ENCODE measurements at regions not wholly inside any gene's neighbourhood (a gene's known extent, or its start where the extent isn't known, plus 50 kb on each side); places are given as distances from the start of the nearest gene placed in this dataset.

- DNase-seq: no peak
These were observed 240.0 kb downstream of the MIAT start for GRCh38 chr22:26897384-26897783.

- peak; percentile 51 for DNase-seq
These were observed 241.7 kb downstream of the MIAT start for GRCh38 chr22:26898946-26899605.

- DNase-seq: no peak
These were observed 243.4 kb downstream of the MIAT start for GRCh38 chr22:26900787-26901186.

GRCh38 chr22:26901198-26901816 lies 243.9 kb downstream of the MIAT start:
- no peak for DNase-seq

GRCh38 chr22:26902401-26903029 lies 245.1 kb downstream of the MIAT start:
- no peak for DNase-seq

GRCh38 chr22:26903030-26903856 lies 245.9 kb downstream of the MIAT start:
- no peak for DNase-seq

- no peak for DNase-seq
These were observed 247.1 kb downstream of the MIAT start for GRCh38 chr22:26904483-26904882.

- DNase-seq: no peak
These were observed 247.7 kb downstream of the MIAT start for GRCh38 chr22:26905076-26905475.

- no peak for DNase-seq
These were observed 248.3 kb downstream of the MIAT start for GRCh38 chr22:26905640-26906039.

- peak; percentile 33 for DNase-seq
These were observed 249.1 kb downstream of the MIAT start for GRCh38 chr22:26906464-26906863.

DNA sequence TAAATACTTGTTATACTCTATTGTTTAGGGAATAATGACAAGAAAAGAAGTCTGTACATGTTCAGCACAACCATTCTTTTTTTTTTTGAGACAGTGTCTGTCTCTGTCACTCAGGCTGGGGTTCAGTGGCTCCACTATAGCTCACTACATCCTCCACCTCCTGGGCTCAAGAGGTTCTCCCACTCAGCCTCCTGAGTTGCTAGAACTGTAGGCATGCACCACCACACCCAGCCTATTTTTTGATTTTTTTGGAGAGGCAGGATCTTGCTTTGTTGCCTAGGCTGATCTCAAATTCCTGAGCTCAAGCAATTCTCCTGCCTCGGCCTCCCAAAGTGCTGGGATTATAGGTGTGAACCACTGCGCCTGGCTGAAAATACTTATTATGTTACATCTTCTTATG lies 250.0 kb downstream of the MIAT start:
- no peak for DNase-seq

DNA sequence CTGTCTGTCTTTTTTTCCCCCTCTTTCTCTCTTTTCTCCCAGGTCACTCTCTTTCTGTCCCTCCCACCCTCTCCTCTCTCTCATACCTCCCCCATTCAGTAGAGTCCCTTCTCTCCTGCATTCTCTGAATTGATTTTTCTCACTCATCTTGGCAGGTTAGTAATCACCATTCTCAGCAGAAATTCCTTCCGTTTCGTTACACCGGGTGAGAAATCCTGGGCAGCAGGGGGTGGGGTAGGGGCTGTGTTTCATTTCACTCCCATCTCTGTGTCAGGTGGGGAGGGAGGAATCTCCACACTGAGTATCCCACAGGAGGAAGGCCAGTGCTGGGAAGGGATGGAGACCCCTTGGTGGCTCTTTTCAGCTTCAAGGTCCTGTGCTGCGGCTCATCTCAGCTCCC lies 253.5 kb downstream of the MIAT start:
- DNase-seq: no peak

GRCh38 chr22:26912655-26913345 lies 255.4 kb downstream of the MIAT start:
- DNase-seq: no peak

- DNase-seq: no peak
These were observed 257.3 kb downstream of the MIAT start for GRCh38 chr22:26914519-26915185.

GRCh38 chr22:26916236-26916635 lies 258.8 kb downstream of the MIAT start:
- no peak for DNase-seq

DNA sequence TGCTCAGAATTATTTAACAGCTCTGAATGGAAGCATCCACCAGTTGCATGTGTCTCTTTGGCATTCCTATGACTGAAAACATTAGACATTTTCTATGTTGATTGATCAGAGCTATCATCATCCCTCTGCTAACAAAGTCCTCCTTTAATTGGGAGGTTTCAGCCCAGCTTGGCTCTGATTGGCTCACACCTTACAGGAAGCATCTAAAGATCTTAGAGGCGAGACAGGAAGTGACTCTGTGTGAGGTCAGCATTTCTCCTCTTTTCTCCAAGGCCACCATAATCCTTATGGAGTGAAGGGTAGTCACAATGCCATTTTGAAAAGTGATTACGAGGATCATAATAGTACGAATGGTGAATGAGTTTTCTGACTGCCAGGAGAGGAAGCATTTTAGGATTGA lies 260.8 kb downstream of the MIAT start:
- no peak for DNase-seq

GRCh38 chr22:26921726-26922125 lies 264.3 kb downstream of the MIAT start:
- no peak for DNase-seq

DNA sequence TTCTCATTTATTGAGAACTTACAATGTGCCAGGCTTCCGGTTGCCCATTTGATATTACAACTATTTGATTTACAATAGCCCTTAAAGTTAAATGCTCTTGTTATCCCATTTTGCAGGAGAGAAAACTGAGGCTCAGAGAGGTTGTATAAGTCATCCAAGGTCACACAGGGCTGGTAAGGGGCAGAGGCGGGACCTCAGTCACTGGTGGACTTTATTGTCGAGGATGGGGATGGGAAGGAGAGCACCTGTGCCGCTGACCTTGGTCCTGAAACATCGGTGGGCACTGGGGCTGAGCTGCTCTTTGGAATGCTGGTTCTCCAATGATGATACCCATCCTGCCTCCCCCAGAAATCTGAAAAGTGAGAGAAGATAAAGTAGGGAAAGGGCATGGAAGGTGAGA lies 265.4 kb downstream of the MIAT start:
- DNase-seq: no peak

GRCh38 chr22:26923531-26923930 lies 266.1 kb downstream of the MIAT start:
- DNase-seq: no peak

DNA sequence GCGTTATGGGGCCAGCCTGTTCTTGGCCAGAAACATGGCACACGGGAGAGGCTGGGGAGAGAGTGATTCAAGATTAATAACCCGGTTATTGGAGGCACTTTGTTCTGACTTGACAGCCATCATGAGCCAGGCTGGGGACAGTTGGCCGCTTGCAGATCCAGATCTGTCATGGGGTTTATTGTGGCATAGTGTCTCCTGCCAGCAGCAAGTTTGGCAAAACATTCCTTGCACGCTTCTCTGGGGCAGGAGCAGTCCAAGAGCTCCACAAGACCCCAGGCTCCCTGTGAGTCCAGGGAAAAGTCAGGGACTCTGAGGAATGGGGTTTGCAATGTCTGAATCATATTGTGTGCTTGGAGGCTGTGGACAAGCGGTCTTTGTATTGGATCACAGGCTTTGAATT lies 270.4 kb downstream of the MIAT start:
- DNase-seq: no peak

DNA sequence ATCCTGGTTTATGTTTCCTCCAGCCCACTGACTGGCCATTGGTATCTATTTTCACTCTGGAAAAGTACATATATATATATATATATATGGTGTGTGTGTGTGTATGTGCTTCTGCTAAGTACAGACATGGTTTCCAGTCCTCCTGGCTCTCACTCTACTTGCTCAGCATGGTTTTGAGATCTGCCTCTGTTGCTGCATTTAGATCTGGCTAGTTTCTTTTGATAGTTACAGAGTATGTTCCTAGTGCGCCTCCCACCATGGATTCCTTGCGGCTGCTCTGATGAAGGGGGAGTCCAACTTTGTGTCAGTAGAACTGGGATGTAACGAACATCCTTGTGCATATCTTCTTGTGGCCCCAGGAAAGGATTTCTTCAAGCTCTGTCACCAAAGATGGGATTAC lies 274.1 kb downstream of the MIAT start:
- no peak for DNase-seq

GRCh38 chr22:26933105-26933590 lies 275.8 kb downstream of the MIAT start:
- no peak for DNase-seq

Data from NCI-H2081 treated with DMSO at 0.1 percent for 48 hours (cell line).